NT2/D1 (cell line): ENCODE measurements at regions not wholly inside any gene's neighbourhood (a gene's known extent, or its start where the extent isn't known, plus 50 kb on each side); places are given as distances from the start of the nearest gene placed in this dataset.

ENCODE experiments used
- SUZ12 ChIP-seq: IDR thresholded peaks from 2 replicates; pipeline ENCODE4 v1.6.1; 2011; ENCODE audit not compliant: insufficient read length, insufficient read depth; ENCODE audit errors: extremely low read depth
- YY1 ChIP-seq: IDR thresholded peaks from 2 replicates; pipeline ENCODE4 v1.6.1; 2011; ENCODE audit not compliant: insufficient read length, insufficient read depth

GRCh38 chr2:48221846-48222516 is 92.5 kb upstream of the FOXN2 start:
- TF ChIP-seq YY1: no peak
- TF ChIP-seq SUZ12: no peak
